A549 (cell line): ENCODE measurements at regions not wholly inside any gene's neighbourhood (a gene's known extent, or its start where the extent isn't known, plus 50 kb on each side); places are given as distances from the start of the nearest gene placed in this dataset.

ENCODE experiments used
- ATAC-seq, 2 experiments: fragments of 200-7000 bp in 1 of 2; fragments of >200 bp in 1 of 2; cut with Nextera tagmentation in 1 of 2; cut with Tn5 transposase in 1 of 2; 3 replicates each; pipeline versions ENCODE4 v1.8.0 to v1.9.1; 2018 to 2020; ENCODE audit warnings: mild to moderate bottlenecking in 1 of 2, moderate library complexity in 1 of 2
- CTCF ChIA-PET: fragments of 300-600 bp; sonication (Branson Sonifier 250); formaldehyde crosslinking; extraction: SDS; loops from one replicate; lab custom pipeline; 2021; ENCODE audit warnings: antibody characterized with exemption, inconsistent platforms; lab: Yijun Ruan, JAX
- POLR2A ChIA-PET: fragments of 350-600 bp; formaldehyde crosslinking; extraction: SDS; loops from one replicate; lab custom pipeline; 2021; ENCODE audit warnings: antibody characterized with exemption, inconsistent platforms; lab: Yijun Ruan, JAX
- DNase-seq, 2 experiments: peaks; one replicate each; pipeline versions ENCODE4 v3.0.0 to v3.0.0-alpha.2; 2011 to 2016; ENCODE audit warnings: low read depth in 1 of 2, low spot score in 1 of 2
- FAIRE-seq: peaks from 2 replicates; lab custom pipeline; 2011; peaks lifted over from hg19 to GRCh38; lab: Jason Lieb, UNC
- H3K27ac ChIP-seq, 2 experiments: fragments of >200 bp; sonication (Bioruptor Twin); formaldehyde crosslinking; 3 replicates each; pipeline ENCODE4 v1.5.1; 2016 to 2017
- H3K4me1 ChIP-seq: fragments of >200 bp; sonication (Bioruptor Twin); formaldehyde crosslinking; 3 replicates; pipeline ENCODE4 v1.6.1; 2016
- H3K4me2 ChIP-seq: fragments of >200 bp; sonication (Bioruptor Twin); formaldehyde crosslinking; 3 replicates; pipeline ENCODE4 v1.6.1; 2016
- H3K4me3 ChIP-seq: fragments of >200 bp; sonication (Bioruptor Twin); formaldehyde crosslinking; 3 replicates; pipeline ENCODE4 v1.5.1; 2016
- H3K9me3 ChIP-seq: fragments of >200 bp; sonication (Bioruptor Twin); formaldehyde crosslinking; 3 replicates; pipeline ENCODE4 v1.6.1; 2016
- CBX8 ChIP-seq: fragments of 200-600 bp; sonication (generic); IDR thresholded peaks from 2 replicates; pipeline ENCODE4 v1.6.1; 2016
- CEBPB ChIP-seq, 2 experiments: fragments of >200 bp in 1 of 2; sonication (Bioruptor Twin) in 1 of 2; formaldehyde crosslinking in 1 of 2; IDR thresholded peaks; 2 replicates each; pipeline ENCODE4 v1.6.1; 2012 to 2016
- CHD4 ChIP-seq: fragments of 200-600 bp; sonication (generic); IDR thresholded peaks from 2 replicates; pipeline ENCODE4 v1.6.1; 2016; ENCODE audit warnings: antibody characterized with exemption, mild to moderate bottlenecking, borderline replicate concordance
- EHF ChIP-seq: fragments of 250-450 bp; sonication (Bioruptor Pico); IDR thresholded peaks from 2 replicates; pipeline ENCODE4 v1.5.0; 2020; ENCODE audit warnings: mild to moderate bottlenecking
- FOSL2 ChIP-seq, 2 experiments: fragments of 450-650 bp in 1 of 2; fragments of >200 bp in 1 of 2; sonication (Bioruptor Twin) in 1 of 2; formaldehyde crosslinking; IDR thresholded peaks; 2 replicates each; pipeline versions ENCODE4 v1.5.0 to v1.6.1; 2016 to 2020; ENCODE audit warnings: mild to moderate bottlenecking in 1 of 2, moderate library complexity in 1 of 2
- FOXS1 ChIP-seq: fragments of 250-450 bp; sonication (Bioruptor Pico); IDR thresholded peaks from 2 replicates; pipeline ENCODE4 v1.5.0; 2020; ENCODE audit warnings: mild to moderate bottlenecking, moderate library complexity
- GATA3 ChIP-seq: IDR thresholded peaks from 2 replicates; pipeline ENCODE4 v1.6.1; 2012; ENCODE audit warnings: borderline replicate concordance
- HOXB13 ChIP-seq: fragments of 250-450 bp; sonication (Bioruptor Pico); IDR thresholded peaks from 2 replicates; pipeline ENCODE4 v1.5.0; 2020; ENCODE audit warnings: low read depth, mild to moderate bottlenecking, moderate library complexity
- JUN ChIP-seq, 2 experiments: fragments of >200 bp; sonication (Bioruptor Twin); formaldehyde crosslinking; IDR thresholded peaks; 2 replicates in 1 of 2; 3 replicates in 1 of 2; pipeline ENCODE4 v1.6.1; 2016 to 2017
- KDM1A ChIP-seq: fragments of 200-600 bp; sonication (generic); IDR thresholded peaks from 2 replicates; pipeline ENCODE4 v1.6.1; 2016; ENCODE audit warnings: low read depth, mild to moderate bottlenecking
- KDM5A ChIP-seq: fragments of 200-600 bp; sonication (generic); IDR thresholded peaks from 2 replicates; pipeline ENCODE4 v1.6.1; 2016; ENCODE audit warnings: antibody characterized with exemption, mild to moderate bottlenecking
- MAFK ChIP-seq: fragments of 450-650 bp; IDR thresholded peaks from 2 replicates; pipeline ENCODE4 v1.6.1; 2014; ENCODE audit not compliant: partially characterized antibody
- NR3C1 ChIP-seq: fragments of >200 bp; sonication (Bioruptor Twin); formaldehyde crosslinking; IDR thresholded peaks from 3 replicates; pipeline ENCODE4 v1.6.1; 2017
- RCOR1 ChIP-seq: fragments of 150-350 bp; IDR thresholded peaks from 2 replicates; pipeline ENCODE4 v1.6.1; 2014; ENCODE audit warnings: antibody characterized with exemption, low read length, low read depth
- REST ChIP-seq: fragments of 200-600 bp; sonication (generic); IDR thresholded peaks from 2 replicates; pipeline ENCODE4 v1.6.1; 2016; ENCODE audit warnings: antibody characterized with exemption, mild to moderate bottlenecking, moderate library complexity
- ZSCAN20 ChIP-seq: fragments of 250-450 bp; sonication (Bioruptor Pico); IDR thresholded peaks from 2 replicates; pipeline ENCODE4 v1.8.0; 2022; ENCODE audit warnings: mild to moderate bottlenecking, moderate library complexity
- WGBS: methylation state at CpG from one replicate; pipeline ENCODE4 v1.1.6; 2017; ENCODE audit errors: missing lambda C conversion rate; 5-methylcytosine and 5-hydroxymethylcytosine counted together
- TF ChIP-seq, protein P1 (sequence below): fragments of >200 bp; sonication (Bioruptor Twin); formaldehyde crosslinking; IDR thresholded peaks from 3 replicates; pipeline ENCODE4 v1.6.1; 2016
- TF ChIP-seq, protein P2 (sequence below): fragments of >200 bp; sonication (Bioruptor Twin); formaldehyde crosslinking; IDR thresholded peaks from 3 replicates; pipeline ENCODE4 v1.5.1; 2016
- TF ChIP-seq, protein P3 (sequence below): fragments of >200 bp; sonication (Bioruptor Twin); formaldehyde crosslinking; IDR thresholded peaks from 2 replicates; pipeline ENCODE4 v1.6.1; 2016

GRCh38 chr1:58839147-58839795 is 55.4 kb upstream of the JUN start (continued):
- TF ChIP-seq, protein P1, sequence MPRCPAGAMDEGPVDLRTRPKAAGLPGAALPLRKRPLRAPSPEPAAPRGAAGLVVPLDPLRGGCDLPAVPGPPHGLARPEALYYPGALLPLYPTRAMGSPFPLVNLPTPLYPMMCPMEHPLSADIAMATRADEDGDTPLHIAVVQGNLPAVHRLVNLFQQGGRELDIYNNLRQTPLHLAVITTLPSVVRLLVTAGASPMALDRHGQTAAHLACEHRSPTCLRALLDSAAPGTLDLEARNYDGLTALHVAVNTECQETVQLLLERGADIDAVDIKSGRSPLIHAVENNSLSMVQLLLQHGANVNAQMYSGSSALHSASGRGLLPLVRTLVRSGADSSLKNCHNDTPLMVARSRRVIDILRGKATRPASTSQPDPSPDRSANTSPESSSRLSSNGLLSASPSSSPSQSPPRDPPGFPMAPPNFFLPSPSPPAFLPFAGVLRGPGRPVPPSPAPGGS = no peak

- Histone ChIP-seq H3K27ac (peak overlapping the region in 1 of 2 experiments; percentile 69; a peak in 3 of 6 replicates), H3K4me1 (peaks cover 31% of the 10 kb centered on the region), H3K9me3 (no peaks in the 10 kb centered on the region), H3K4me2 (no peak overlapping the region), H3K4me3 (no peak overlapping the region)
- no peak for DNase-seq
- peak in 1 of 2 experiments; percentile 30; a peak in 1 of 6 replicates for ATAC-seq
- no peak for TF ChIP-seq HOXB13 (CRISPR knock-in tag)
- no peak for TF ChIP-seq MAFK
- TF ChIP-seq GATA3 = no peak
- no peak for TF ChIP-seq NR3C1
- TF ChIP-seq ZSCAN20 = no peak
- no peak for TF ChIP-seq CHD4
- TF ChIP-seq CBX8 = no peak
- TF ChIP-seq CEBPB (IDR thresholded peaks at IDR 0.05) = no peak
- TF ChIP-seq FOSL2 (IDR thresholded peaks at IDR 0.05) = no peak
- no peak for TF ChIP-seq FOSL2 (CRISPR knock-in tag; IDR thresholded peaks at IDR 0.05)
- no peak for TF ChIP-seq EHF (CRISPR knock-in tag)
- no peak for TF ChIP-seq RCOR1
- TF ChIP-seq KDM5A = no peak
- no peak for TF ChIP-seq KDM1A
- TF ChIP-seq JUN (IDR thresholded peaks at IDR 0.05) = no peak
- TF ChIP-seq FOXS1 (CRISPR knock-in tag) = no peak
- TF ChIP-seq, protein P2, sequence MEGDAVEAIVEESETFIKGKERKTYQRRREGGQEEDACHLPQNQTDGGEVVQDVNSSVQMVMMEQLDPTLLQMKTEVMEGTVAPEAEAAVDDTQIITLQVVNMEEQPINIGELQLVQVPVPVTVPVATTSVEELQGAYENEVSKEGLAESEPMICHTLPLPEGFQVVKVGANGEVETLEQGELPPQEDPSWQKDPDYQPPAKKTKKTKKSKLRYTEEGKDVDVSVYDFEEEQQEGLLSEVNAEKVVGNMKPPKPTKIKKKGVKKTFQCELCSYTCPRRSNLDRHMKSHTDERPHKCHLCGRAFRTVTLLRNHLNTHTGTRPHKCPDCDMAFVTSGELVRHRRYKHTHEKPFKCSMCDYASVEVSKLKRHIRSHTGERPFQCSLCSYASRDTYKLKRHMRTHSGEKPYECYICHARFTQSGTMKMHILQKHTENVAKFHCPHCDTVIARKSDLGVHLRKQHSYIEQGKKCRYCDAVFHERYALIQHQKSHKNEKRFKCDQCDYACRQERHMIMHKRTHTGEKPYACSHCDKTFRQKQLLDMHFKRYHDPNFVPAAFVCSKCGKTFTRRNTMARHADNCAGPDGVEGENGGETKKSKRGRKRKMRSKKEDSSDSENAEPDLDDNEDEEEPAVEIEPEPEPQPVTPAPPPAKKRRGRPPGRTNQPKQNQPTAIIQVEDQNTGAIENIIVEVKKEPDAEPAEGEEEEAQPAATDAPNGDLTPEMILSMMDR = no peak
- TF ChIP-seq, protein P3, sequence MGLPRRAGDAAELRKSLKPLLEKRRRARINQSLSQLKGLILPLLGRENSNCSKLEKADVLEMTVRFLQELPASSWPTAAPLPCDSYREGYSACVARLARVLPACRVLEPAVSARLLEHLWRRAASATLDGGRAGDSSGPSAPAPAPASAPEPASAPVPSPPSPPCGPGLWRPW = no peak
- TF ChIP-seq REST = no peak
- ChIA-PET POLR2A (no interaction called here), CTCF (no interaction called here)
- no peak for FAIRE-seq
- 96% methylated on average over 5 of the region's 5 CpGs for WGBS
Measured at GRCh38 chr1:58839846-58840835, 56.3 kb upstream of the JUN start.
